22Rv1 (cell line): ENCODE measurements at regions not wholly inside any gene's neighbourhood (a gene's known extent, or its start where the extent isn't known, plus 50 kb on each side); places are given as distances from the start of the nearest gene placed in this dataset.

Source experiments
- H3K27ac ChIP-seq: fragments of 450-650 bp; 2 replicates; pipeline ENCODE4 v1.5.1; 2017
- ZFX ChIP-seq: fragments of 450-650 bp; IDR thresholded peaks from 2 replicates; pipeline ENCODE4 v1.6.1; 2017; ENCODE audit warnings: antibody characterized with exemption, borderline replicate concordance
- TF ChIP-seq, protein P1 (sequence below): fragments of 450-650 bp; IDR thresholded peaks from 2 replicates; pipeline ENCODE4 v1.5.1; 2017; ENCODE audit warnings: mild to moderate bottlenecking

DNA sequence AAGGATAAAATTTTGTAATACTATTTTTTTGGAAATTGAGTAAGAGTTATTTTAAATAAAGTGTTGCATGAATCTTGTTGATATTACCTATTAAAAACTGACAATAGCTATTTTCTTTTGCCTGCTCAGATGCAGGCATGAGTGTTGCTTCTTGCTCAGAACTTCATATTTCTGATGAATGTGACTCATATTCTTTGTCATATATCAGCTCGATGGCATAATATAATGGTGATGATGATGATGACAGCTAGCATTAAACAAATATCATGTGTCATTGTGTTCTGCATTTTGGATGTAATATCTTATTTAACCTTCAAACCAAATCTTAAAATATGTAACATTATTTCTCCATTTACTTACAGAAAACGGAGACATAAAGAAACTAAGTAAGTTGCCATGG is 605.5 kb upstream of the FOXG1 start:
- TF ChIP-seq ZFX: no peak
- TF ChIP-seq, protein P1, sequence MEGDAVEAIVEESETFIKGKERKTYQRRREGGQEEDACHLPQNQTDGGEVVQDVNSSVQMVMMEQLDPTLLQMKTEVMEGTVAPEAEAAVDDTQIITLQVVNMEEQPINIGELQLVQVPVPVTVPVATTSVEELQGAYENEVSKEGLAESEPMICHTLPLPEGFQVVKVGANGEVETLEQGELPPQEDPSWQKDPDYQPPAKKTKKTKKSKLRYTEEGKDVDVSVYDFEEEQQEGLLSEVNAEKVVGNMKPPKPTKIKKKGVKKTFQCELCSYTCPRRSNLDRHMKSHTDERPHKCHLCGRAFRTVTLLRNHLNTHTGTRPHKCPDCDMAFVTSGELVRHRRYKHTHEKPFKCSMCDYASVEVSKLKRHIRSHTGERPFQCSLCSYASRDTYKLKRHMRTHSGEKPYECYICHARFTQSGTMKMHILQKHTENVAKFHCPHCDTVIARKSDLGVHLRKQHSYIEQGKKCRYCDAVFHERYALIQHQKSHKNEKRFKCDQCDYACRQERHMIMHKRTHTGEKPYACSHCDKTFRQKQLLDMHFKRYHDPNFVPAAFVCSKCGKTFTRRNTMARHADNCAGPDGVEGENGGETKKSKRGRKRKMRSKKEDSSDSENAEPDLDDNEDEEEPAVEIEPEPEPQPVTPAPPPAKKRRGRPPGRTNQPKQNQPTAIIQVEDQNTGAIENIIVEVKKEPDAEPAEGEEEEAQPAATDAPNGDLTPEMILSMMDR: no peak
- H3K27ac ChIP-seq: no peak overlapping the region

DNA sequence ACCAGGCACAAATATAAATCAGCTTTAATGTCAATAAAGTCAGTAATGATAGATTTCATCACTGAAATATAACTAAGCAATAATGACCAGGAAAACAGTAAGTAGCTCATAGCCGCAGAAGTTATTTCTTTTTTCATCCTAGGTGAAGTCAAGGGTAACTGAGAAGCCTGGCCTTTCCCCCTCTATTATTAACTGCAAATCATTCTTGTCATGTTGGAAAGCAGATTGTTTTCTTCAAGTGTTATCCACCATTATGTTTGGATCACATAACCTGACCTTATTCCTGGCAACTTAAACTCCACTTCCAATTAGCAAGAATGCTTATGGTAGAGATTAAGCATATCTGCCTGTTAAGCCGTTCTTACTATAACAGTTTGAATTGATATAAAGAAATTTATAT is 603.4 kb upstream of the FOXG1 start:
- H3K27ac ChIP-seq: no peak overlapping the region
- no peak for TF ChIP-seq ZFX
- TF ChIP-seq, protein P1: no peak

DNA sequence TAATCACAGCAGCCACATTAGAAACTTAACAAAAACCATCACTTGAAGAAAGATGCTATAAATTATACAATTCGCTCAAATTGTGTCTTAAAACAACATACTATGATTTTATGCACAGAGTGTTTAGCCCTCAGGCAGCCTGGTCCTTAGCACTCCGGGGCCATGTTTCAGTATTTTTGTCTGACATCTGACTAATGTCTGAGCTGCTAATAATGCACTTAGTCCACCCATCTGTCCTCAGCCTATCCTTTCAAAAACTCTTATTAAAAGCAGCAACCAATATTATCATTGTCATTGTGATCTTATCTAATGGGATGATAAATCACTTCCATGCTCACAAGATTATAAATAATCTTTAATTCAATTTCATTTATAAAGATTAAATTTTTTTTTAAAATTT is 602.7 kb upstream of the FOXG1 start:
- no peak for TF ChIP-seq ZFX
- TF ChIP-seq, protein P1: no peak
- H3K27ac ChIP-seq: no peak overlapping the region

DNA sequence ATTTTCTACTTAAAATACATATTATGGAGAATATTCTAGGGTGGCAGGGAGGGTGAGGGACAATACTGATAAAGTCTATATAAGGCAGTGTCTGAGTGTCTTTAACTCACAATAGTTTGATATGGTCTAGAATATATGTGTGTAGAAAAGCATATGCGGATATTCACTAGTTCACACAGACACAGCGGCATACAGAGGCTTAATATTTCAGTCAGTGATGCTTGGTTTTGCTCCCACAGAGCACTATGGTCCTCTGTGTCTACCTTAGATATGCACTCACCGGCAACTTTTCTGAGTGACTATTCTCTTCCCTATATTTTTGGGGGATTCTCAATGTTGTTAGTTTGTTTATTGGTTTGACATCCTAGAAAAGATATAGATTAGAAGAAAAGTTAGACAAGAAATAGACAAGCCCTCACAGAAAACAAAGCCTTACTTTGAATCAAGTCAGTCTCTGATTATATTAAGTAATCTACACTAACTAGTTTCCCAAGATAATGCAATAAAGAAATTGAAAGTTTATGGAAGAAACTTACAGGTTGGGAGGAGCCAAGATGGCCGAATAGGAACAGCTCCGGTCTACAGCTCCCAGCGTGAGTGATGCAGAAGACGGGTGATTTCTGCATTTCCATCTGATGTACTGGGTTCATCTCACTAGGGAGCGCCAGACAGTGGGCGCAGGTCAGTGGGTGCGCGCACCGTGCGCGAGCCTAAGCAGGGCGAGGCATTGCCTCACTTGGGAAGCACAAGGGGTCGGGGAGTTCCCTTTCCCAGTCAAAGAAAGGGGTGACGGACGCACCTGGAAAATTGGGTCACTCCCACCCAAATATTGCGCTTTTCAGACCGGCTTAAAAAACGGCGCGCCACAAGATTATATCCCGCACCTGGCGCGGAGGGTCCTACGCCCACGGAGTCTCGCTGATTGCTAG is 578.4 kb upstream of the FOXG1 start:
- TF ChIP-seq, protein P1: peak; percentile 21
- H3K27ac ChIP-seq: peak overlapping the region; percentile 82

DNA sequence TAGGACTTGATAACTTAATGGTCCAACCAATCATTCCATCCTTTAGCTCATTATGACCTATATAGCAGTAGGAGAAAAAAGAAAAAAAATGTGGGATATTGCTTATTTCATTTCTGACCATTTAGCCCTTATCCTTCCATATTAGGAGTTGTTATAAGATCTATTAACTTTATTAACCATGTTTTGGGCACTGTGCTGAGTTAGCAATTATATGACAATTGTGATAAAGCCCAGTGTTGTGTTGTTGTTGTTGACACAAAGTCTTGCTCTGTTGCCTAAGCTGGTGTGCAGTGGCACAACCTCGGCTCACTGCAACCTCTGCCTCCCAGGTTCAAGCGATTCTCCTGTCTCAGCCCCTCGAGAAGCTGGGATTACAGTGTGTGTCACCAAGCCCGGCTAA is 569.7 kb upstream of the FOXG1 start:
- TF ChIP-seq ZFX: no peak
- TF ChIP-seq, protein P1: no peak
- no peak overlapping the region for H3K27ac ChIP-seq

DNA sequence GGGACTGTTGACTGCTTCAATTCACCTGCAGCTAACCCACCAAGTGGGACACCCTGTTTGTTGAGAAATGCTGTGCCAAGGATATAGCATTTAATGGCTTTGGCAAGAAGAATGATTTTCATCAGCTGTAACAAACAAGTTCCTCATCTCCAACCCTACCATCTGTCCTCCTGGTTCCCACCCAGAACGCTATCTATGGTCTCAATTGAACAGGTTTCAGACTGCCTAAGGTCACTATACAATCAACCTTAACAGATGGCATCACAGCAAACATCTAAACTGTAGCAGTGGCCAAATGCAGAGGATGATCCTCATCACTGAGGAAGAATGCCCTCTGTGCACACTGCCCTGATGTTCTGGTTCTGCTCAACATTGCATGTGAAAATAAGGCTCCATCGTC is 546.2 kb upstream of the FOXG1 start:
- no peak overlapping the region for H3K27ac ChIP-seq
- TF ChIP-seq, protein P1: no peak
- no peak for TF ChIP-seq ZFX

DNA sequence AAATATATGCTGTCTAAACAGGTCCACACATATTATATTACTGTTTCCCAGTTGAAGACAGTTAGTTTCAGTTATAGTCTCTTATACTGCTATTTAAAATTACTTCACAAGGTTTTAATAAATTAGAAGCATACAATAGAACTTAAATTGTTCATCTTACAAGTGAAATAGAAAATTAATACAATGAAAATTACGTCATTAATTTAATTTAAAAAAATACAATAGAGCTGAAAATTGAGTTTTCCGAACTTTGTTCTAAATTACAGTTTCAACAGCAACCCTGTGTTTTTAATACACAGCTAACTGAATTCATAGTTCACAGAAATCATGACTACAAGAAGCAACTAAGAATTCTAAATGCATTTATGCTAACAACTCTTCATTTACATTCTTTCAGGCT is 525.7 kb upstream of the FOXG1 start:
- no peak overlapping the region for H3K27ac ChIP-seq
- TF ChIP-seq ZFX: no peak
- TF ChIP-seq, protein P1: no peak
